HTR-8/SVneo (cell line): ENCODE measurements at regions not wholly inside any gene's neighbourhood (a gene's known extent, or its start where the extent isn't known, plus 50 kb on each side); places are given as distances from the start of the nearest gene placed in this dataset.

Experiments
- DNase-seq: peaks from one replicate; pipeline ENCODE4 v3.0.0; 2011; ENCODE audit warnings: low spot score, mixed read lengths; ENCODE audit not compliant: insufficient read length
- FAIRE-seq: peaks from 2 replicates; lab custom pipeline; 2011; peaks lifted over from hg19 to GRCh38; lab: Jason Lieb, UNC

DNA sequence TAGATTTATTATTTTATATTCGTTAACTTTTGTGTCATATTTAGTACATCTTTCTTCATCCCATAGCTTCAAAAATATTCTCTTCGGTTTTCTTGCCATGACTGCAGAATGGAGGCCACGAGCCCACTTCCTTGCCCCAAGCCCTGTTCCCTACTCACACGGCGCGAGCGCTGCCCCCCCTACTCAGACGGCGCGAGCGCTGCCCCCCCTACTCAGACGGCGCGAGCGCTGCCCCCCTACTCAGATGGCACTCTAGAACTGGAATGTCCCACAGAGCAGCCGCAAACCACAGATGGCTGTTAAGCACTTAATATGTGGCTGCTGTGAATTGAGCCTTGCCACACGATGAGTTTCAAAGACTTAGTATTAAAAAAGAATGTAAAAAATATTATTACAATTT, 102.2 kb upstream of the PEG3 start:
- FAIRE-seq (peak; percentile 69), DNase-seq (no peak)

DNA sequence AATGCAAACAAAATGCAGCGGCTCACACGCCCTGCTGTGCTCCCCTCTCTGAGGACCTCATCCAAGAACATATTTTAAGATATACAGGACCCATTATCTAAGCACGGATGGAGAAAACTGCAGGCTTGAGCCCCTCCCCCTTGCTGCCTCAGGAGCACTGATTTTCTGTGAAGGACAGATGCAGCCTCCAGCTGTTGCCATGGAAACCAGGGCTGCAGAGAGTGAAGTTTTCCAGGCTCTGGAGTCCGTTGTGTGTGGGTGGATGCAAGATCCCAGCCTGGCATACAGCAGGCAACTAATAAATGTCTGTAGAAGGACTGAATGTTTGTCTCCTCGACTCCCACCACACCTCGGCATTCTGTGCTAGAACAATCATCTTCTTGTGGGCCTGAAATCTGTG, 105.6 kb upstream of the PEG3 start:
- FAIRE-seq: no peak
- DNase-seq: no peak

DNA sequence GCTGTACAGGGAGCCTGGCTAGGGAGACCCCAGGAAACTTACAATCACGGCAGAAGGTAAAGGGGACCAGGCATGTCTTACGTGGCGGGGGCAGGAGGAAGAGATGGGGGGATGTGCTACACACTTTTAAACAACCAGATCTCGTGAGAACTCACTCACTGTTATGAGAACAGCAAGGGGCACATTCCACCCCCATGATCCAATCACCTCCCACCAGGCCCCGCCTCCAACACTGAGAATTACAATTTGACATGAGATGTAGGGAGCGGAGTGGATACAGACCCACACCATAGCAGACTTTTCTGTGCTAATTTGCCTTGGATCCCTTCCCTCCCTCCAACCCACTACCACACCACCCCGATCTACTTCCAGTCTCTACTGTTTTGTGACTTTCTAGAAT, 106.7 kb upstream of the PEG3 start:
- DNase-seq: no peak
- FAIRE-seq: no peak

DNA sequence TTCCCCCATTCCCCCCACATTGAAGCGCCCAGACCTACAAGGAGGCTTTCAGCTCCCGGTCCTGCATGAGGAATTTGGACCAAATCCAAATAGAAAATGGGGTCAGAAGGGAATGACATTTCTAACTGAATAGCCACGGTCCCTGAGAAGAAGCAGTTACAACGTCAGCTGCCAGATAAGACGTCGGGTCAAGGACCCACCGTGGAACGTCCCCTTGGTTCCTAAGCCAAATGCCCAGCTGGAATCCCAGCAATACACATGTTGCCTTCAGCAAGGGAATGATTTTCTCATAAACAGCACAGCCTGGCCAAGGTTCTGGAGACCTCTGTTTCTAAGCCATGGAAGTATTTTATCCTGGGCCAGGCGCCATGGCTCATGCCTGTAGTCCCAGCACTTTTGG, 109.1 kb upstream of the PEG3 start:
- FAIRE-seq (no peak), DNase-seq (no peak)

DNA sequence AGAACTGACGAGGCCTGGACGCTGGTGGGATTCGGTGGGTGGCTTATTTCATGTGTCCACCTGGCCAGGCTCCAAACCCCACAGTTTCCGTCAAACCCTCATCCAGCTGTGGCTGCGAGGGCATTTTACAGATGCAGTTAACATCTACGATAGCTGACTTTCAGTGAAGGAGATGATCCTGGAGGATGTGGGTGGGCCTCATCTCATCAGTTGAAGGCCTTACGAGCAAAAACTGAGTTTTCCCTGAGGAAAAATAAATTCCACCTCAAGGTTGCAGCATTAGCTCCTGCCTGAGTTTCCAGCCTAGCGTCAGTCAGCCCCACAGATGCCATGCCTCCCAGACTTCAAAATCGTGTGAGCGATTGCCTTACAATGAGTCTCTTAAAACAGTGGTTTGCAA, 111.1 kb upstream of the PEG3 start:
- FAIRE-seq (no peak), DNase-seq (no peak)

DNA sequence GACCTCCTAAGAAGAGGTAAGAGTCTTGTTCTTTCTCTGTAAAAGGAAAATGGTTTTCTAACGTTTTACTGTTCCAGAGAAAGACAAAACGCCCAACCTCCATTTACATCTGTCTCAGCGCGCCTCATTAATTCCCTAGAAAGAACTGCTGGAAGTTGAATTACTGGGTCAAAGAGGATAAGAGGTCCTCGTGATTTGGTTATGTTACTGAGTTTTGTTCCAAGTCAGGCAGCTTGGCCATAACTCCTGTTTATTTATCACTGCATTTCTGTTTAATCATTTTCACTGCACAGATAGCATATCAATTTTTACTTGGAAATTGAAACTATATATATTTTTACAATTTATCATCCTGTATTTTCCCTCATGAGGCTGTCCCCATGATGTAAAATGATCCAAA, 112.9 kb upstream of the PEG3 start:
- FAIRE-seq (no peak), DNase-seq (no peak)

DNA sequence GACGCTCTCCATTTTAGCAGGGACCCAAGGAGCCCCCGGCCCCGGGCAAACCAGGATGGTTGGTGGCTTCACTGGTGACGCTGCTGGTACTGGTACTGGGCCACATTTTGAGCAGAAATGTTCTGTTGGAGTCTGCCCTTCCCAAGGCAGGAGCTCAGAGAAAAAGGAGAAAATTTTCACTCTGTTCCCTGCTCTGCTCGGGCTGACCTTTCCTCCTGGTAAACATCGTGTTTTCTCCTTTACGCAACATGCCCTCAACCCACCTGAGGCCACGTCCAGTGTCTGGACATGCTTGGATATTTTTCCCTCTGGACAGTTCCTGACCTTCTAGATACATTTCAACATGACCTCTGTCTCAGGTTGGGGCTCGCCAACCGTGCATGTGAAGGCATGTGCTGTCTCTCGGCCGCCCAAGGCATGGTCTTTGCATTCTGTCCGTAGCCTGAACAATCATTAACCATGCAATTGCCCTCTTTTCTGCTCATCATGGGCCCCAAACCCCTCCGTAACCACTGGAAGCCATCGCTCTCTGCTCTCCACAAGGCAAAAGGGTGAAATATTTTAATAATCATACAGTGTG, 115.2 kb upstream of the PEG3 start:
- FAIRE-seq: no peak
- no peak for DNase-seq

DNA sequence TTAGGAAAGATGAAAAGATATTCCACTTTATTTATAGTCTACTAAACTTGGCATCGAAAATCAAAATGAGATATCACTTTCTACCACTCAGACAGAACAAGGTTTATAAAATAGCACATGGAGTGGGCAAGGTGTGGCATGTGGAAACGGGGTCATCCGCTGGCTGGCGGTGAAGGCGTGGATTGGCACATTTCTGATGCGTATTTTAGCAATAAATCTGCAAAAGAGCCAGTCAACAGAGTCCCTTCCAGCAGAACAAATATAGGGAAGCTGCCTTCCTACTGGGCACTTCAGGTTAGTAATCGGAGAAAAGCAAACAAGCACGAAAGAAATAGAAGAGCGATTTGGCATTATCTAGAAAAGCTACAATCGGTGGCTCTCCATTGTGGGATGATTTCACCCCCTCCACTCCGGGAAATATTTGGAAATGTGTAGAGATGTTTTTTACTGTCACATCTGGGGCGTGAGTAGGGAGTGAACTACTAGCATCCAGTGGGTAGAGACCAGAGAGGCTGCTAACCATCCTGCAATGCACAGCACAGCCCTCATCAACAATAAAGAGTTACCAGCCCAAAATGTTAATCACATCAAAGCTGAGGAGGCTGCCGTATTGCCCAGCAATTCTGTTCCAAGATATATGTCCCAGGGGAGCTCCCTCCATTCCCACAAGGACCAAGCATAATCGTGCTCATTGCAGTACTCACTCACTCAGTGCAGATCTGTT, 116.1 kb upstream of the PEG3 start:
- FAIRE-seq (no peak), DNase-seq (no peak)

DNA sequence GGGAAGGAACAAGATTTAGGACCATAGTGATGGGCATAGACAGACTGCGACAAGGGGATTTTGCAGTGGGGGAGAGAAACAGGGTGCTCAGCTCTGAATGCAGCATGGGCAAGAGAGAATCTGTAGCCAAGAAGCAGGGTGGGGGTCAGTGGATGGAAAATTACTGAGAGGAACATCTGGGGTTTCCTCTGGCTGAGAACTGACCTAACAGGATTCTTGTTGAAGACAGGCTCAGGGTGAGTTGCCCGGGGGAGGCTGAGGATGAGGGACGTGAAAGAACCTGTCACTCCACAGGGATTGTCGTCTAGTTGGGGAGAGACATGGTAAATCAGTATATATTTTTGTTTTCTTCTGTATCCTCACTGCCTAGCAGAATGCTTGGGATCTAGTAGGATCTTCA, 118.7 kb upstream of the PEG3 start:
- no peak for DNase-seq

DNA sequence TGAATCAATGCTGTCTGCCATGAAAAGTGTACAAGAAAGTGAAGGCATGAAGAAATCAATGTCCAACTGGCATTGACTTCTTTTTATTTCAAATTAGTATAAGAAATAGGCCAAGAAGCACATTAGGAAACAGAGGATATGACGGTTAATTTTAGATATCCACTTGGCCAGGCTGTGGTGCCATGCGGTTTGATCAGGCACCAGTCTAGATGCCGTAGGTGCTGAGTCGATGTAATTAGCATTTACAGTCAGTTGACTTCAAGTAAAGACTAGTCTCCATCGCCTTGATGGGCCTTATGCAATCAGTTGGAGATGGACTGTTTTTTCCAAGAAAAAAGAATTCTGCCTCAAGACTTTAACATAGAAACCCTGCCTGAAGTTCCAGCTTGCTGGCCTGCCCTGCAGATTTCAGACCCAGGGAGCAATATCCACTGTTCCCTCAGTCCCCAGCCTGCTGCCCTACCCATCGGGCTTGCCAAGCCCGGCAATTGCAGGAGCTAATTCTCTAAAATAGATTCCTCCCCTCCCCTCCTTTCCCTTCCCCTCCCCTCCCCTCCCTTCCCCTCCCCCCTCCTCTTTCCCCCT, 120.5 kb upstream of the PEG3 start:
- DNase-seq: no peak
- FAIRE-seq: no peak

More for the DNA sequence above, 118.7 kb upstream of the PEG3 start:
- FAIRE-seq: no peak

DNA sequence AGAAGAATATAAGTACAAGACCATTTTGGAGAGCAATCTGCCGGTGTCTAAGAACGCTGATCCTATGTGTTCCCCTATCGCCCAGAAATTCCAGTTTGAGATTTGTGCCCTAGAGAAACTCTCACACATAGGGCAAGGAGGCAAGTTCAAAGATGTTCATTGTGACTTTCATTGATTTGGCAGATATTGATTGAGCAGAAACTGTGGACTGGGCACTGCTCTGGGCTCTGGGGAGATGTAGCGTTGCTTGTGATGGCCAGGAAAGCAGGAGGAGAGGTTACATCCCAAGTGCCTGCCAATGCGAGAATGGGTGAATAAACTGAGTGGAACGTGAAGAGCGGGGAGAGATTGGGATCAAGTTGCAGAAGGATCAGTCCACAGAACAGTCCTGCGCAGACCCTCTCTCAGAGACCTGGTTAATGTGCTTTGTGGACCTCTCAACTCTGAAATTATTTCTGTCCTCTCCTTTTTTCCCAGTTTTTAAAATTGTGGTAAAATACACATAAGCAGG, 123.9 kb upstream of the PEG3 start:
- no peak for FAIRE-seq

DNA sequence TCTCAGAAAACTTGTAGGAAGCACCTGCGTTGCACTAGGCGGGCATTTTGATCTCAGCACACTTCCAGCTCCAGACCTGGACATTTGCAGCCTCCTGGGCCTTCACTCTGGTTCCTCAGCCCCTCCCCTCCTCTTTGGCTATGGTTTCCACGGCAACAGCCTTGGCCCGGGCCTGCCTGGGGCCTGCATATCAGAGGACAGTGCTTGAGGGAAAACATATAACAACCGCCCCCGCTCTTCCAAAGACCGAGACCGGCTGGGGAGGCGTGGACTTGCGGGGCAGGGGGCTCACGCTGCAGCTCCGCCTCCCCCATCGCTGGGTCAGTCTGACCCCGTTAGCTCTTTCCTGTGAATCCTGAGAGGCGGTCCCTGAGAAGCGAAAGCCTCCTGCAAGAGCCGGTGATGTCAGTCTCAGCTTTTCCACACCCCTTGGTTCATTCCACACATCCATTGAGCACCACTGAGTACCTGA, 125.7 kb upstream of the PEG3 start:
- FAIRE-seq: no peak
- no peak for DNase-seq

More for the DNA sequence above, 123.9 kb upstream of the PEG3 start:
- DNase-seq: no peak

DNA sequence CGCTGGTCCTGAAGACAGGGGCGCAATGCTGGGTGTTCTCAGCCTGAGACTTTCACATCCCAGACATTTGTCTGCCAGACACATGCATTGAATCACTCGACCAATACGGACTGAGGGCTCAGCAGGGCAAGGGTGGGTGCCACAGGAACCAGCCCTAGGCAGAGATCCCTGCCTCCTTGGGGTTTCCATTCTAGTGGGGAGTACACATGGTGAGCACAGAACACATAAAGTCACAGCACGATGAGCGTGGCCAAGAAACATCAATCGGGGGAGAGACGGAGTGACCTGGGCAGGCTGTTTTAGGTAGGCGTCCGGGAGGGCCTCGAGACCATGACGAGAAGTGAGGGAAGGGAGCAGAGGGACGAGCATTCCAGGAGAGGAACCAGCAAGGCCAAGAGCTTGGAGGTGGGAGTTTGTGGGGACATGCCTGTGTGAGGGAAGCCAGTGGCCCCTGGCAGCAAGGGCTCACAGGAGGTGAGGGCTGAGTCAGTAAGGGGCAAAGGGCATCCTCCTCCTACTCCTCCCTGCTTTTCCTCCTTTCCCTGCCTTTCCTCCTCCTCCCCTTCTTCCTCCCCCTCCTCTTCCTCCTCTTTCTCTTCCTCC, 126.3 kb upstream of the PEG3 start:
- FAIRE-seq (no peak), DNase-seq (no peak)

DNA sequence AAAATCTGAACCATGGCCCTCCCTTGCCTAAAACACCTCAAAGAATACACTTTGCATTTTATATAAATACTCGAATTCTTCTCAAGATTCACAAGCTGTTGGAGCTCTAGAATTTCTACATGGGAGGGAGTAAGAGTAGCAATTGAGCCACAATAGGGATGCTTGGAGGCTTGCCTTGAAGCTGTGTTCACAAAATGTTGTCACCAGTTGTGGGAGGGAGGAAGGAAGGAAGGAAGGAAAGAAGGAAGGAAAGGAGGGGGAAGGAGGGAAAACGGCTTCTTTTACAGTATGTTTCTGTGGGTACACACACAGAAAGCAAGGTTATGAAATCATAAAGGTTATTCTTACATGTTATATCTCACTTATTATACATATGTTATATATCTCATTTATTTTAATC, 128.6 kb upstream of the PEG3 start:
- FAIRE-seq (no peak), DNase-seq (no peak)

DNA sequence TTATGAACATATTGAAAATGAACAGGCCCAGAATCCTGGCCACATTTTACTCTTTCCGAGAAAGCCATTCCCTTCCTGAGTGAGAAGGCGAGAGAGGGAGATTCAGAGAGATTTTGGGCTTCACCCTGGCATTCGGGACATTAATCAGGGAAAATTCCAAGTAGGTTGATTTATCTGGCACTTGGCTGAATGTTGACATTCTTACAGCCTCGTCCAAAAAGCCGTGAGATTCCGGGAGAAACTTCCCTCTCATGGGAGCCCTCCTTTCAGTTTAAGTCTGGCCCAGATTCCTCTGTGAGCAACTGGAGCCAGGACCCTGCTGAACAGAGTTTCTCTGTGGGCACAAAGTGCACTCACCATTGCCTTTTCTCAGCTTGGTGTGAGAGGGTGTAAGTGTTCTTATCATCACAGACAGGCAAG, 129.2 kb upstream of the PEG3 start:
- no peak for FAIRE-seq

DNA sequence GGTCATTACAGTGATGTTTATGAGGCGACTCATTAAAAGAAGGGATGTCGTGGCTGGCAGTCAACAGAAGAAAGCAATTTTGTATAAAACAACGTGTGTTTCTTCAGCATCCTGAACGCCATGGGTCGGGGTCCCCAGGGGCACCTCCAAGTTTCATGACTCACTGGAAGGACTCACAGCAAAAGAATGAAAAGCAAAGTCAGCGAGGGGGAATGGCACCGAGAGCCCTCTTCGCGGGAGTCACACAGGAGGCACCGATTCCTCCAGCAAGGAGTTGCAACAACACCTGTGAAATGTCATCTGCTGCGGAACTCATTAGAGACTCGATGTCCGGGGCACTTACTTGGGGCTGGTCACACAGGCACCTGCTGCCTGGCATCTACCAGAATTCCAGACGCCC, 130.7 kb upstream of the PEG3 start:
- no peak for FAIRE-seq

More for the DNA sequence above, 129.2 kb upstream of the PEG3 start:
- no peak for DNase-seq

DNA sequence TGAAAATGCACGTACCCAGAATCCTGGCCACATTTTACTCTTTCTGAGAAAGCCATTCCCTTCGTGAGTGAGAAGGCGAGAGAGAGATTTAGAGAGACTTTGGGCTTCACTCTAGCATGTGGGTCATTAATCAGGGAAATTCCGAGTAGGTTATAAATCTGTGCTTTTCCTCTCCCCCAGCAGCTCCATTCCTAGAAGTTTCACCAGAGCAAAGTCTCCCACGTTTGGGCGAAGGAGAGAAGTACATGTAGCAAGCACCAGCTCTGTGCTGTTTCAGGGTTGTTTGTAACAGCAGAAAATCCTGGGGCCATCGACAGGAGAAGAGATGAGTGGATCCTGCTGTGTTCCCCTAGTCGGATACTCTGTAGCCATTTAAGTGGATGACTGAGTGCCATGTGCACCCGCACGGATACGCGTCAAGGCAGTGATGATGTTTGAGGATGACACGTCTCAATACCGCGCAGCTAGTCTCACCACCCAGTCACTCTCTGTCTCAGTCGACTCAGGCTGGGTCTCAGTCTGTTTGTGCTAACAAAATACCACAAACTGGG, 131.8 kb upstream of the PEG3 start:
- FAIRE-seq (no peak), DNase-seq (no peak)

More for the DNA sequence above, 130.7 kb upstream of the PEG3 start:
- DNase-seq: no peak

DNA sequence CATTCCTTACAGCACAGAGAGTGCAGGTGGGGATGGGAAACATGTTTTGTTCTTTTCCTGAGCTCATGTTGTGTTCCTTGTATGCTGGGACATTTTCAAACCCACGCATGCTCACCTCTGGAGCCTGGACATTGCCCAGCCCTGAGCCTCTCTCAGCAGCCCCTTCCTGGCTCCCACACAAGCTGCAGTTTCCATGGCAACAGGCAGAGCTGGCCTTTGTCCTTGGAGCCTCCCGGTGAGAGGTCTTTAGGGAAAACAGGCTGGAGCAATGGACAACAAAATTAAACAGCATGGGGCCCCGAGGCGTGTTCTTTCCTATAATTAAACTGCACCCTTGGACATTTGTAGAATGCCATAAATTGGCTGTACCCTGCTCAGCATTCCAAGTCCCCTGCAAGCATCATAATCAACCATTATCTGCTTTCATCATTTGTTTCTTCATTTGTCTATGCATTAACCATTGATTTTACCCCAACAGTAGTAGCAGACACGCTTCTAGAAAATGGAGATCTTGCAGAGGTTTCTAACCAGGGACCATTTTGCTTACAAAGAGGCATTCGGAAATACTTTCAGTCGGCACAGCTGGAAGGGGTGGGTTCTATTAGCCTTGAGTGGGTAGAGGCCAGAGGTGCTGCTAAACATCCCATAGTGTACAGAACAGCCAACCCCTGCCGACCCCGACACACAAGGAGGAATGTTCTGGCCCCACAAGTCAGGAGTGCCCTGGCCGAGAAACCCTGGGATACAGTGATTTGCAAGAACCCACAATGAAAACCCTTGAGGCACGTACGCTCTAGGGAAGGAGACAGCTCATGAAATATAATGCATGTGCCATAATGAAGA, 133.4 kb upstream of the PEG3 start:
- DNase-seq (no peak), FAIRE-seq (no peak)

DNA sequence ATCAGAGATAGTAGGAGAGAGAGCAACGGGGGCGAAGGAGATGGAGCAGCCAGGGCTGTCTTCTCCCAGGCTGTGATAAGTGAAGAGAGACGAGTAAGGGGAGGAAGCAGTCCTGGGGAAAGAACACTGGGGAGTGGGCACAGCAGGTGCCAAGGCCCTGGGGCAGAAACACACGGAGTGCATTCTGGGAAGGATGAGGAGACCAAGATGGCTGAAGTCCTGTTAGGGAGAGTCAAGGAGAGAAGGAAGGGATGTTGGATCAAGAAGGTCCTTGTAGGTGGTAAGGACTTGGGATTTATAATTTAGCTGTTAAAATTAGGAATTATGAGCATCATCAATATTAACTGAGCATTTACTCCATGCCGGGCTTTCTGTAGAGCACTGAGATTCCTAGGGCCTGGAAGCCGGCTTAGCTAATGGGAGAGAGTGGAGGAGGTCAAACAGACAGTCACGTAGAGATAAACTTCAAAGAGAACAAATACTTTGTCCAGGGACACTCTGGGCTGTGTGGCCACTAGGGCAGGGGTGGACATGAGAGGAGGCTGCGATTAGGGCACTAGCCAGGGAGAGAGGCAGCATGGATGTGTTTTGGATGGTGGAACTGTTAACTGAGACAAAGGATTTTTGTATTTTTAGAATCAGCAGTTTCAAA, 134.2 kb upstream of the PEG3 start:
- FAIRE-seq (no peak), DNase-seq (no peak)
